Stimulated activated CD8-positive, alpha-beta memory T cell treated with anti-CD3 and anti-CD28 coated beads, Interleukin-7, amount 100 ng/mL, for 48 hours (primary cell): ENCODE measurements at regions not wholly inside any gene's neighbourhood (a gene's known extent, or its start where the extent isn't known, plus 50 kb on each side); places are given as distances from the start of the nearest gene placed in this dataset.
A peak's percentile ranks its signal among the peaks of the same experiment; 100 is the strongest.
"Not testable (repeated sequence)": the region's sequence is repeated elsewhere in the genome, so short reads cannot be mapped to it uniquely, and the experiment has no call there.

Experiments
- DNase-seq, 2 donors: peaks; one replicate each; pipeline ENCODE4 v3.0.0-alpha.2; 2020; ENCODE audit warnings: low read depth in 1 of 2; ENCODE audit errors: extremely low read depth in 1 of 2

DNA sequence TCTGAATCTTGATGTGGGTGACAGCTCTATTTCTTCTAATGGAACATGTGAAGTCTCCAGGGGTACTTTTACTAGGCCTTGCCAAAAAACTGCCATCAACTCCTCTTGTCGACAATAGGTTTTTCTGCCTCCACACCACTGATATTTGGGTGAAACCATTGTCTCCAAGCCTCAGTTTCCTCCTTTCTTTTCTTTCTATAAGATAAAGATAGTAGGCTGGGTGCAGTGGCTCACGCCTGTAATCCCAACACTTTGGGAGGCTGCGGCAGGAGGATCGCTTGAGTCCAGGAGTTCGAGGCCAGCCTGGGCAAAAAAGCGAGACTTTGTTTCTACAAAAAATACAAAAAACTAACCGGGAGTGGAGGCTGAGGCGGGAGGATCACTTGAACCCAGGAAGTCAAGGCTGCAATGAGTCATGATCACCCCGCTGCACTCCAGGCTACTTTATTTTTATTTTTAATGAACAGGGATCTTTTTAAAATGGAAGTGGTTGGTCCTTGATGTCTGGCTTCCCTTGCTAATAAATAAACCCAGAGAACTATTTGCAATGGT, 159.9 kb upstream of the TNFAIP3 start:
- DNase-seq = no peak

DNA sequence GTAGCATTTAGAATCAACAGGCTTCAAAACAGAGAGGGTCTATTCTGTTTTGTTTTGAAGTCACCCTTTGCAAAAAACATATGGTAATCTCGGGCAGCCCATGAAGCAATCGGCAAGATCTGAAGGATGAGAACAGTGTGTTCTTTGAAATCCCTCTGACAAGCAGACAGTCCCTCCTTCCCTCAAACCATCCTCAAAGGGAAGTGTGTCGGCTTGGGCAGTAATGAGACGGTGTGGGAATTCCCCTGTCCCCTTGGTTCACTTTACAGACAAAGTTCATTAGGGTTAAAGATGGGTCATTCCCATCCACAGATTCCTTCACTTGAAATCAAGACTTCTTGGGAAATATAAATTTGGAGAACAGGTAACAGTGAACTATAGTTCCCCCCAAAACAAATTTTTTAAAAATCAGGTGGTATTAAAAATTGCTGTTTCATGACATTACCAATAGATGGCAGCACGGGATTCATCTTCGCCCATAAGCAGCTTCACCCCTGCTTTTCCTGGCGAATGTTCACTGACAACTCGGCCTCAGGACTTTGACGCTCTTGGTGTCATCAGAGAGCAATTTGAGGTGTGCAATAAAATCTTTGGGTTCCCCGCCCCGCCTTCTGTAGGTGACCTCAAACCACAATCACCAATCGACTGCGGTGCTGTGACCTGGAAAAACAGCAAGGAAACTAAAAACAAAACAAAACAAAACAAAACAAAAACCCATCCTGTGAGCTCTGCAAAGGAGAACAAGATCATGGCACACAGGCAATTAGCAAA, 159.3 kb upstream of the TNFAIP3 start:
- peak; percentile 45 to 79 for DNase-seq

DNA sequence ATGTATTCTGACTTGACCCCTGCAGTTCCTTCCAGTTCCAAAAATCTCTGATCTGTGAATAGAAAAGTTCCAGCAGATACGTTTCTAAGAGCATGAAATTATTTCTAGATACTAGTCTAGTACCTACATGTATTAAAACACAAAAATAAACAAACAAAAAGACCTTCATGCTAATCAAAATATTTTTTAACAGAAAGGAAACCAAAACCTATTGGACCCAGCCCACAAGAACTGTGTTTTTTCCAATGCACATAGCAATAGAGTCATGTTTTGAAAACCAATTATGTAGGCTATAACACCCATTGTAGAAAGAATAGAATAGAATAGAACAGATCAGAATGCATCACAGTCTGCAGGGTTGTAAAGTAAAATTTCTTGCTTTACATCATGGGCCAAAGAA, 158.6 kb upstream of the TNFAIP3 start:
- no peak for DNase-seq

DNA sequence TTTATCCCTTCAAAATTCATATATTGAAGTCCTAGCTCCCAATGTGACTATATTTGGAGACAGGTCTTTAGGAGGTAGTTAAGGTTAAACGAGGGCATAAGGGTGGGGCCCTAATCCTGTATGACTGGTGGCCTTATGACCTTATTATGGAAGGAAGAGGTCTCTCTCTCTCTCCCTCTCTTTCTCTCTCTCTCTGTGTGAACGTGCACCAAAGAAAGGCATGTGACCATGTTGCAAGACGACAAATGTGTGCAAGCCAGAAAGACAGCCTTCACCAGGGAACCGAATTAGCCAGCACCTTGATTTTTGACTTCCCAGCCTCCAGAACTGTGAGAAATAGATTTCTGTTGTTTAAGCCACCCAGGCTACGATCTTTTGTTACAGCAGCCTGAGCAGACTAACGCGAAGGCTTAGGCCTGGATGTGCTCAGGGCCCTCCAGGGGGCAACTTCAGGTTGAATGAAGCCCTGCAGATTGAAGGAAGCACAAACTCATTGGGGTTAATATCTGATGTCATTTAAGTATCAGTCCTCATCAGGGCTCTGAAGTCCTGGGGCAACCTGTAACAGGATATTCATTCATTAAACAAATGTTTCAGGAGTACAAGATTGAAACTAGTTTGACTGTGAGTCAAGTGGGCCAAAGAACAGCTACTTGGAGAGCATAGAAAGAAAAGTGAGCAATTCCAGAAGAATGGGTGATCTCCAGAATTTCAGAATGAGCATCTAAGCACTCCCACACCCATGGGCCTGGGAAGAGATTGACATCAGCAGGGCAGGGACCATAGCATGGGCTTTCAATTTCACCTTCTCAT, 157.4 kb upstream of the TNFAIP3 start:
- DNase-seq = peak in 1 of 2 donors; percentile 52

DNA sequence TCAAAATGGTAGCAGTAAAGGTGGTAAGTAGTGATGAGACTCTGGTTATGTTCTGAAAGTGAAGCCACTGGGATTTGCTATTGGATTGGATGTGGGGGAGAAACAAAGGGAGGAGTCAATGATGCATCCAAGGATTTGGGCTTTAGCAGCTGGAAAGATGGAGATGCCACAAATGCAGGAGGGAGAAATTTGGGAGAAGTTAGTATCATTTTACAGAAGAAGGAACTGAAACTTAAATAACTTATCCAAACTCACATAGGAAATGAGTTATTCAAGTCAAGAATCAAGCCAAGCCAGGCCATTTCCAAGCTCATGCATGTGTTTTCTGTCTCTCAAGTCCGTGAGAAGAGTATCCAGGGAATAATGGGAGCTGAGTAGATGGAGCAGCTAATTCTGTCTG, 155.1 kb upstream of the TNFAIP3 start:
- no peak for DNase-seq

DNA sequence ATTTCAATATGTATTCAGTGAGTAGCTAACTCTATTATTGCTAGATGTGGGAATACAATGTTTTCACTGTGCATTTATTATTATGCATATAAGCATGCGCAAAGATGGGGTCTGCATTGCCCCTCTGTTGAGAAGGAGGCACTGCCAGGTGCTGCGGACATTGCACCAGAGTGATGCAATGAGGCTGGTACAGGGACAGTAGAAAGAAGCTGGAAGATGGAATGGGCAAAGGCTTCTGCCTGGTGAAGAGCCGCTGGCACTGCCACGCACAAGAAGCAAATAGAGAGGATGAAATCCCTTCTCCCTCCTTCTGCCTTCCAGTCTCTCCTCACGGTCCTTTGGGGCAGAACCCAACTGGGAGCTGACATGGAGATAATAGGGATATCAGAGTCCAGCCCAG, 154.5 kb upstream of the TNFAIP3 start:
- DNase-seq = no peak

DNA sequence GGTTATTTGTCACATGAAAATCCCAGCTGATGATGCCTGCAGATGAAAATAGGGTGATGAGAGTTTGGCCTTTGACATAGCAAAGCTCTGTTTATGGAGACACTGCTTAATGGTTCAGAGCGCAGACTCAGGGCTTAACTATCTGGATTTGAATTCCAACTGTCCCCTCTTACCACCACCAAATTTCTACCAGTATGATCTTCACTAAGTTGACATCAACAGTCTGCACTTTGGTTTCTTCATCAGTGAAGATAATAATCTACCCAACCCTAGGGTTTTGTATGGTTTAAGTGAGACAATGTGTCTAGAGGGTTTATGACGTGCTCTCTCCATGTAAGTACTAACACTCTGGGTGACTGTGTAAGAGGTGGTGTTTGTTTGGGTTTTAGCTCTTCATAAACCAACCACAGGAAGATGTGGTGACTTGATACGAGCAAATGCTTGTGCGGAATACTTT, 151.4 kb upstream of the TNFAIP3 start:
- DNase-seq = no peak

DNA sequence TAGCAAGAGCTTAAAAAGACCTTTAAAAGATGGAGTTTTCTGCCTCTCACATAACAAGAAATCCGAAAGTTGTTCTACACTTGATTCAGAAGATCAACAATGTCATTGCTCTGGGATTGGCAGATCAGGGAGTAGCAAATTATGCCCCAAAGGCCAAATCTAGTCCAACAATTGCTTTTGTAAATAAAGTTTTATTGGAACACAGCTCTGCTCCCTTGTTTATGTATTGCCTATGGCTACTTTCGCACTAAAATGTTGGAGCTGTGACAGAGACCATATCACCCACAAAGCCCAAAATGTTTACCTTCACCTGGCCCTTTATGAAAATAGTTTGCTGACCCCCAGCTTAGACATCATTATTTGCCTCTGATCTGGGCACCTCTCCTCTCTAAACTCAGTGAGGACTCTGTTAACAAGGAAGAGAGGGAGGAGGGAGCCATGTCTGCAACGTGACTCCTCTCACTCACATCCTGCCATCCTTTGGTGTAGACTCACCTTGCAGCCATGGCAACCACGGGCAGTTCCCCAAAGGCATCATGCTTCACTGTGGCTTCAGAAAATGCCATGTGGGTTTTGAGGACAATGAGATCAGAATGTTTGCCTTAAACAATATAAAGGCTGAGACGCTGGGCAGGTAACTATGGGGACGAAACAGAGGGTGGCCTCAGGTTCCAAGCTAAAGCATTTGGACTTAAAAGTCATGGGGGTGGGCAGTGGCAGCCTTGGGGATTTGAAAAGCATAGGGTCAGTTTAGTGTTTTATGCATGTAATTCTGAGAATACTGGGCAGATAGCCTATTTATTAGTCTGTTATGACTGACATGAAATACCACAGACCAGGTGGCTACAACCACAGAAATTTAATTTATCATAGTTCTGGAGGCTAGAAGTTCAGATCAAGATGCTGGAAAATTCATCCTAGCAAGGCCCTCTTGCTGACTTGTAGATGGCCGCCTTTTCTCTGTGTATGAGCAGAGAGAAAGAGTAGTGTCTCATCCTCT, 149.7 kb upstream of the TNFAIP3 start:
- DNase-seq = peak; percentile 55 to 77

DNA sequence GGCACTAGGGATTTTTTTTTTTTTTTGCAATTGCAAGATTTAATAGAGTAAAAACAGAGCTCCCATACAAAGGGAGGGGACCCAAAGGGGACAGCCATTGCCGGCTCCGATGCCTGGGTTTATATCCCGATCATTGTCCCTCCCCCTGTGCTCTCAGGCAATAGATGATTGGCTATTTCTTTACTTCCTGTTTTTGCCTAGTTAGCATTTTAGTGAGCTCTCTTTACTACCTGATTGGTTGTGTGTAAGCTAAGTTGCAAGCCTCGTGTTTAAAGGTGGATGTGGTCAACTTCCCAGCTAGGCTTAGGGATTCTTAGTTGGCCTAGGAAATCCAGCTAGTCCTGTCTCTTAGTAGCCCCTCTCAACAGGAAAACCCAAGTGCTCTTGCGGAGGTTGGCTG, 148.2 kb upstream of the TNFAIP3 start:
- DNase-seq = not testable (repeated sequence)

DNA sequence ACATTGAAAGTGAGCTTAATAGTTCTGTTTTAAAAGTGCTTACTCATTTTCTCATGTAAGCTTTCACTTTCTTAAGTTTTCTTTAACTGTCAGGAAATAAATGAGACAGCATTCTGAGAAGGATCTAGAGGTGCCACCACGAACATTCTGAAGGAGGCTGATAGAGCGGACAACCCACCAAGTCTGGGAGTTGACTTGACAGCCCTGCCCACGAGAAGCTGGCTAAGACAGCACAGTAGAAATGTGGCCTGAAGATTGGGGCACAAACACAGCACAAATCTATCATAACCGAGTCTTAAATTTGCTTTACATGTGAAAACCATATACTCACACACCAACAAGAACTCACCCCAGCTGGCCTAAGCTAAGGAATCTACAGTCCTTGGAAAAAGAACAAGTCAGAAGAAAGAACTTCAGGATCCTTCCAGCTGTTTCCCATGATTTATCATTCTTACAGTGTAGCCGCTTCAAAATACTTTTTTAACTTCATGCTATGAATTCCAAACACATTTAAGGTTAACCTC, 144.2 kb upstream of the TNFAIP3 start:
- no peak for DNase-seq

DNA sequence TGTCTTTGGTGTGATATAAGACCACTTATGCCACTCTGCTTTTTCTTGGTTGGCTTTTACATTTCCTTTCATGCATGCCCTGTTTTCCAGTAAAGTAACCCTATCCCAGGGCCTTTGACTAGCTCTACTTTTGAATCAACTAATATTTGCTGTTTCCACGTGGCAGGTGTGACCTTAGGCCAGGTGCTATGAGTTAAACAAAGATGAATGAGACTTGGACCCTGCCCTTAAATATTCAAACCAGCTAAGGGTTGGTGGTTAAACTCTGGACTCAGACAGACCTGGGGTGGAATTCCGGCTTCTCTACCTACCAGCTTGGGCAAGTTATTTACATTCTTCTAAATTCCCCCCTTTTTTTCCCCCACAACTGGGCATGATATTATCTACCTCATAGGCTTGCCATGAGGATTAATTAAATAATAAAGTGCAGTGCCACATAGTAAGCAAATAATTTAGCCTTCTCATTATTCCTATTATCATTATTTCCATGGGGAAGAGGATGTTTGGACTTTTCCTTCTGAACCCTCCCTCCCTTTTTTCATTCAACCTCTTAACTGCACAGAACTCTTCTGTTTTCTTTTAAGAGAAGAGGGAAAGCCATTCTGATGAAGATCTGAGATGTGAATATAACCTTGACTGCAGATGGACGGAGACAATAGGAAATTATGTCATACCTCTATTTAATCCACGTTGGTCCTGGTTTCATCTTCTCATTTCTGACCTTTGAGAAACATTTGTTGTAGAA, 143.6 kb upstream of the TNFAIP3 start:
- DNase-seq = no peak

DNA sequence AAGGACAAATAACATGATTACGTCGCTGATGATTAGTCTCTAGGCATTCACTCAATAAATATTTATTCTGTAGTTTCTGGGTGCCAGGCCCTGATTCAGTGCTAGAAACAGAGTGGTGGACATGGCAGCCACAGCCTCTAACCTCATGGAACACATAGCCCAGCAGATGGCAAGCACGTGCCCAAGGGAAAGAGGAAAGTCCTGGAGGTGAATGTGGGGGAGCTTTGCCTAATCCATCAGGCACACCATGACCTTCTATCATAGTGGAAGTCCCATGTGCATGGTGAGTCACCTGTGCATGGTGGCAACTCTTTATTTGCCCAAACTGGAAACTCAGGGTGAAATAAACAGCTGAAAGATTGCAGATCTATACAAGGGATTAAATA, 143.0 kb upstream of the TNFAIP3 start:
- no peak for DNase-seq

DNA sequence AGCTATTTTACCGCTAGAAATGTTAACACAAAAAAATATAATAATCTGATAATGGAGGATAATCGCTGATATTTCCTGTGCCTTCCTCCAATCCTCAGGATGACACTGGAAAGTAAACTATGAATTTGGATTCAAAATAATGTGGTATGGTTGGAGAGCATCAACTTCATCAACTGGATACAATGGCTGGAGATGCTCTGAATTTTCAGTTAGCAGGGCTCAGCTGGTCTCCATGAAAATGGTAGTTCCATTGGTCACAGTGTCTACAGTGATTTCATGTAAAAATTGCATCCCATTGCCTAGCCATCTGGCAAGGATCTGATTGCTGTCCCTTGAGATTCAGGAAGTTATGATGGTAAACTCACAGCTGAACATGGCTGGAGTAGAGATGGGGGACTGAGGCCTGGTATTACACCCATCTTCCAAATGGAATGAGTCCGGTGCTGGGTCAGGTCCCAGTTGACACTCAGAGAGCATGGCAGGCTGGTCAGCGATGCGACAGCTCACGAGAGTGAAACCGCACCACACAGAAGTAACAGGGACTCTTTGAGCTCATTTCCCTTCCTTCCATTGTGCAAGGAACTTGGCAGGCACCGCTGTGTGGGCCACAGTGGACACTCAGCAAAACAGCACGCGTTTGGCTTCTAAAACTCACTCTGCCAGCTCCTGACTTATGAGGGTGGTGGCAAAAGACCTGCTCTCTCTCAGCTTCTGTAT, 142.4 kb upstream of the TNFAIP3 start:
- DNase-seq = no peak

DNA sequence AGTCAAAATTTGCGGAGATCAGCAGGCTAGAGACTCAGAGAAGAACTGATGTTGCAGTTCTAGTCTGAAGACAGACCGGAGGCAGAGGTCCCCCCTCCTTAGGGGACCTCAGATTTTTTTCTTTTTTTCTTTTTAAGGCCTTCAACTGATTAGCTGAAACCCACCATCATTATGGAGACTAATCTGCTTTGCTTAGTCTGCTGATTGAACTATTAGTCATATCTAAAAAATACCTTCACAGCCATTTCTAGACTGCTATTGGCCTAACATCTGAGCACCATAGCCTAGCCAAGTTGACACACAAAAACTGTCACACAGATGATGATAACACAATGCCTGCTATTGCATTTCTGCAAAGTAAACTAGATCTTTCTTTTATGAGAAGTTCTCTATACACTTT, 141.1 kb upstream of the TNFAIP3 start:
- DNase-seq = no peak

DNA sequence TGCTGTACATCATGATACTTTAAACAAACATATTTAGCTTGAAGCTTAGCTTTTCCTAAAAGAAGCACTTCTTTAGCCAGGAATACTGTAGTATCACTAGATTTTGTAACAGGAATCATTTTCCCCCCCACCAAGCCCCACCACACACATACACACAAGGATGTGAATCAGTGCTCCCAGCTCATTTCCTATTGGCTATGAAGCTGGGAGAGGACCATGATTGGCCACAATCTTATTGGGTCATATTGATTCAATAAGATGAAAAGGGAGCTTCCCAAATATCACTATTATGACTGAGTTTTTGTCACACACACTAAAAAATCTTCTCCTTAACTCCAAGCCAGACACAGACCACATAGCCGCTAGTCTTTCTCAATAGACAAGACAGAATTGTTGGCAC, 140.5 kb upstream of the TNFAIP3 start:
- DNase-seq = no peak

DNA sequence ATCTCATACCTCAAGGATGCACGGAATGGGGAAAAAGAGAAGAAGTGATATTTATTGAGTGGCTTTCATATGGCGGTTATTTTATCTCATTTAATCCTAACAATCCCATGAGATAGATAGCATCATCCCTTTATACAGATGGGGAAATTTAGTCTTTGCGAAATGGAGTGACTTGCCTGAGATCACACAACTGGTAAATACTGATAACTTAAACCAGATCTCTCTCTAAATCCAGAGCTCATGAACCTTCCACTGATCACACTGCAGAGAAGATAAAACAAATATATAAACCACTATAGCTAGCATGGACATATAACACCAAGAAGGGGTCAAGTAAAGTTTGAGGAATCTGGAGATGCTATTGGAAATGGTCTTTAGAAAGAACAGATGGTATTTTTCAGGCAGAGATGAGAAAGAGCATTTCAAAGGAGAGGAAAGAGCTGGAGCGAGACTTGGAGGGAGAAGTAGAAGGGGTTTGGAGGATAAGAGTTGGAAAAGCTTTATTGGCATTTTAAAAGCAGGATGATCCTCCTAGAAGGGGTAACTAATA, 139.8 kb upstream of the TNFAIP3 start:
- DNase-seq = no peak

DNA sequence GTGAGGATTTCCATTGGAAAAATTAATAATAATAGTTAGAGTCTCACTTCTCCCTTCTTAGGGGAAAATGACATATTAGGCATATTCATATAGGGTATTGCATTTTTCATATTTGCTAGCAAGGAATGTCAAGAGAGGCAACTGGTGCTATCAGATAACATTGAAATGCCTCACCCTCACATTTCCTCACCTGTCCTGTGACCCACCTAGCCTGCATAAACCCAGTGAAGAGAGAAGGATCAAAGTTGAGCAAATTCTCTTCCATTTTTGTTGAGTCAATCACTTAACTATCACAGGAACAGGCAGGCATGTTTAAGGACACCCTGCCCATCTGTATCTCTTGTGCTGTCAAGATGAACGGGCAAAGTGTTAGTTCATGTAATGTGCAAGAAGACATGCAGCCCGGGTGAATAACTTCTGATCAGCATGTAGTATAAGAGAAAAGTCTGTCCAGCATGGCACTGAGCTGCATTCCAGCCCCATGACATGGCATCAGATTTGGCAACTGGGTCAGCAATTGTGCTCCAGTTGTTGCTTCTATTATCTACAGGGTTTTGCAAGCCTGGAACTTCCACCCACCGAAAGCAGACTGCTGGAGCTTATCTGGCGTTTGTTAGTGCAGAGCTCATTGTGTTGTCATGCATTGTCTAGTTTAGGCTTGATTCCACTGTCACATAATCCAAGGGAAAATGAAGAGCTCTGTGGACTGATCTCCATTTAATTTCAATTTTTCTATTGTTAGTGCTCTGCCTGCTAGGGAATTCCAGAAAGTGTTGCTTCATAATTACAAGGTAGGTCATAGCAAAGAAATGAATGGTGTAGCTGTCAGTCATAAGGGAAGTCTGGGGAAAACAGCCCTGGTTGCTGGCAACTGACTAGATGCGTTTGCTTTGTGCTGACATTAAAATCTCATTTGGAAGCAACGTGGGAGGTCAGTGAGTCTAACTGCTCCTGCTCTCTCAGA, 138.4 kb upstream of the TNFAIP3 start:
- no peak for DNase-seq
